ENCODE measurements at regions not wholly inside any gene's neighbourhood (a gene's known extent, or its start where the extent isn't known, plus 50 kb on each side); places are given as distances from the start of the nearest gene placed in this dataset.

GRCh38 chr11:106186630-106187029 lies 109.2 kb downstream of the AASDHPPT start:
- TF ChIP-seq ZNF670 (tag by site-specific recombination; IDR thresholded peaks at IDR 0.05; ENCODE audit: low read depth) = no peak
- TF ChIP-seq CTCF (tag by site-specific recombination; IDR thresholded peaks at IDR 0.05) = no peak
- no peak for TF ChIP-seq ZNF114 (tag by site-specific recombination; IDR thresholded peaks at IDR 0.05)

All from HEK293 (cell line).